Superior temporal gyrus (tissue), 1 donor: ENCODE measurements at regions not wholly inside any gene's neighbourhood (a gene's known extent, or its start where the extent isn't known, plus 50 kb on each side); places are given as distances from the start of the nearest gene placed in this dataset.
"Not testable (repeated sequence)": the region's sequence is repeated elsewhere in the genome, so short reads cannot be mapped to it uniquely, and the experiment has no call there.

ENCODE experiments used
- DNase-seq: peaks from one replicate; pipeline ENCODE4 v3.0.0-alpha.2; 2016; ENCODE audit errors: extremely low spot score

- DNase-seq: no peak
These were observed 127.1 kb upstream of the GLRA1 start for GRCh38 chr5:152051499-152052454.

- no peak for DNase-seq
These were observed 121.7 kb upstream of the GLRA1 start for GRCh38 chr5:152046361-152046760.

- DNase-seq: not testable (repeated sequence)
These were observed 114.2 kb upstream of the GLRA1 start for GRCh38 chr5:152038856-152039255.

- not testable (repeated sequence) for DNase-seq
These were observed 101.8 kb upstream of the GLRA1 start for GRCh38 chr5:152026328-152027024.

- no peak for DNase-seq
These were observed 91.8 kb upstream of the GLRA1 start for GRCh38 chr5:152016421-152016820.

- DNase-seq: no peak
These were observed 83.1 kb upstream of the GLRA1 start for GRCh38 chr5:152007653-152008335.

- DNase-seq: no peak
These were observed 79.4 kb upstream of the GLRA1 start for GRCh38 chr5:152004095-152004494.
